ENCODE measurements at regions not wholly inside any gene's neighbourhood (a gene's known extent, or its start where the extent isn't known, plus 50 kb on each side); places are given as distances from the start of the nearest gene placed in this dataset.

GRCh38 chr3:76886761-76887500 lies 153.0 kb upstream of the ROBO2 start:
- H3K79me2 ChIP-seq (ENCODE audit: low read length), result no peaks in the 10 kb centered on the region
- no peak for DNase-seq
- H3K4me3 ChIP-seq (ENCODE audit: low read length), result no peak overlapping the region
- TF ChIP-seq CTCF (IDR thresholded peaks at IDR 0.05; ENCODE audit: low read length) (no peak), EZH2 (optimal IDR thresholded peaks at IDR 0.05; ENCODE audit: low read depth, low read length) (no peak), EZH2phosphoT487 (IDR thresholded peaks at IDR 0.05; ENCODE audit: low read length) (no peak)
- H3F3A ChIP-seq (ENCODE audit: insufficient read depth, low read length), result no peaks in the 10 kb centered on the region
- H3K9me2 ChIP-seq (replicated peaks; ENCODE audit: insufficient read depth, low read length), result no peaks in the 10 kb centered on the region
- H3K27me3 ChIP-seq (replicated peaks; ENCODE audit: insufficient read depth, low read length), result no peaks in the 10 kb centered on the region
- H2AFZ ChIP-seq (ENCODE audit: low read length), result no peak overlapping the region
- no peak overlapping the region for H3K9ac ChIP-seq (ENCODE audit: low read length)
- H3K27ac ChIP-seq (ENCODE audit: low read length), result no peak overlapping the region
- H3K9me3 ChIP-seq (replicated peaks; ENCODE audit: insufficient read depth, low read length), result no peaks in the 10 kb centered on the region
- H4K20me1 ChIP-seq (ENCODE audit: insufficient read depth, low read length), result no peaks in the 10 kb centered on the region
- H3K4me2 ChIP-seq (ENCODE audit: low read depth, low read length), result no peak overlapping the region
- no peaks in the 10 kb centered on the region for H3K36me3 ChIP-seq (replicated peaks; ENCODE audit: insufficient read depth, low read length)
- H3K4me1 ChIP-seq (ENCODE audit: low read length), result no peaks in the 10 kb centered on the region

- Histone ChIP-seq H3K27me3 (replicated peaks; ENCODE audit: insufficient read depth, low read length) (no peaks in the 10 kb centered on the region), H3K9ac (ENCODE audit: low read length) (no peak overlapping the region), H3K9me3 (replicated peaks; ENCODE audit: insufficient read depth, low read length) (no peaks in the 10 kb centered on the region), H3K4me3 (ENCODE audit: low read length) (no peak overlapping the region), H3K9me2 (replicated peaks; ENCODE audit: insufficient read depth, low read length) (no peaks in the 10 kb centered on the region), H3K4me2 (ENCODE audit: low read depth, low read length) (no peak overlapping the region), H3F3A (ENCODE audit: insufficient read depth, low read length) (no peaks in the 10 kb centered on the region), H3K36me3 (replicated peaks; ENCODE audit: insufficient read depth, low read length) (no peaks in the 10 kb centered on the region), H4K20me1 (ENCODE audit: insufficient read depth, low read length) (no peaks in the 10 kb centered on the region), H2AFZ (ENCODE audit: low read length) (no peak overlapping the region), H3K27ac (ENCODE audit: low read length) (no peak overlapping the region), H3K4me1 (ENCODE audit: low read length) (no peaks in the 10 kb centered on the region), H3K79me2 (ENCODE audit: low read length) (no peaks in the 10 kb centered on the region)
- TF ChIP-seq CTCF (IDR thresholded peaks at IDR 0.05; ENCODE audit: low read length) (no peak), EZH2phosphoT487 (IDR thresholded peaks at IDR 0.05; ENCODE audit: low read length) (no peak), EZH2 (optimal IDR thresholded peaks at IDR 0.05; ENCODE audit: low read depth, low read length) (no peak)
- DNase-seq, result no peak
Observed at GRCh38 chr3:76888856-76889255, 151.0 kb upstream of the ROBO2 start.

GRCh38 chr3:76889911-76890310 lies 150.0 kb upstream of the ROBO2 start:
- Histone ChIP-seq H3K79me2 (ENCODE audit: low read length) (no peaks in the 10 kb centered on the region), H3K9ac (ENCODE audit: low read length) (no peak overlapping the region), H3K4me3 (ENCODE audit: low read length) (no peak overlapping the region), H3F3A (ENCODE audit: insufficient read depth, low read length) (no peaks in the 10 kb centered on the region), H3K9me2 (replicated peaks; ENCODE audit: insufficient read depth, low read length) (no peaks in the 10 kb centered on the region), H3K27ac (ENCODE audit: low read length) (no peak overlapping the region), H3K9me3 (replicated peaks; ENCODE audit: insufficient read depth, low read length) (no peaks in the 10 kb centered on the region), H3K36me3 (replicated peaks; ENCODE audit: insufficient read depth, low read length) (no peaks in the 10 kb centered on the region), H3K27me3 (replicated peaks; ENCODE audit: insufficient read depth, low read length) (no peaks in the 10 kb centered on the region), H4K20me1 (ENCODE audit: insufficient read depth, low read length) (no peaks in the 10 kb centered on the region), H3K4me1 (ENCODE audit: low read length) (no peaks in the 10 kb centered on the region), H2AFZ (ENCODE audit: low read length) (no peak overlapping the region), H3K4me2 (ENCODE audit: low read depth, low read length) (no peak overlapping the region)
- TF ChIP-seq EZH2phosphoT487 (IDR thresholded peaks at IDR 0.05; ENCODE audit: low read length), result no peak
- no peak for TF ChIP-seq EZH2 (optimal IDR thresholded peaks at IDR 0.05; ENCODE audit: low read depth, low read length)
- no peak for TF ChIP-seq CTCF (IDR thresholded peaks at IDR 0.05; ENCODE audit: low read length)
- DNase-seq, result no peak
